SIG-M5 treated with dmso at 0.1 percent for 504 hours (cell line): ENCODE measurements at regions not wholly inside any gene's neighbourhood (a gene's known extent, or its start where the extent isn't known, plus 50 kb on each side); places are given as distances from the start of the nearest gene placed in this dataset.
"Not testable (repeated sequence)": the region's sequence is repeated elsewhere in the genome, so short reads cannot be mapped to it uniquely, and the experiment has no call there.

ENCODE experiments used
- DNase-seq: peaks from one replicate; lab custom pipeline; 2025; ENCODE audit not compliant: unreplicated experiment; lab: John Stamatoyannopoulos, UW

- no peak for DNase-seq
These were observed 51.3 kb upstream of the SUB1 start for GRCh38 chr5:32534041-32534440.

DNA sequence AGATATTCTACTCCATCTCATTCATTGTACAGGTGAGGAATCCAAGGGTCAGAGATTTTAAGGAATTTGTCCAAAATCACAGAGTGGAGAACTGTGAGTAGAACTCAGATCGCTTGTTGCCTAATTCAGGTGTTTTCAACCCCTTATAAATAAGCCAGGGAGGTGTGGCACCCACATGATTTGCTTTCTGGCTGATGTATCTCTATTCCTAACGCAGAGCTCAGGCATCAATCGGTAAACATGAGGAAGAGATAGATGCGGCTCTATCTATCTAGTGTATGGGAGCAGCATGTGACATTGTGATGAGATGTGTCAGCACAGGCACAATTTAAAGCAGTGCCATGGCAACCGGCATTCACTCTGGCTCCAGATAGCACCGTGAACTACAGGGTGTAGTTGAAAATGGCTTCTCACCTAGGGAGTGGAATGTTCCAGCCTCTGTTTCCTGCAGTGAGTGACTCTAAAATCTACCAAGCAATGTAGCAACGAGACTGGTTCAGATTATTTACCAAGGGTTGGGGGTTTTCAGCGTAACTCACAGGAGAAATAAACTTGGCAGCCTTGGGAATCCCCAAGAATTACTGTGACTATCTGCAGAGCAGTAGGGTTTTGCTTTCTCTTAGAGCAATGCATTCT, 53.4 kb upstream of the SUB1 start:
- DNase-seq, result no peak

GRCh38 chr5:32527321-32527720, 58.0 kb upstream of the SUB1 start:
- not testable (repeated sequence) for DNase-seq

DNA sequence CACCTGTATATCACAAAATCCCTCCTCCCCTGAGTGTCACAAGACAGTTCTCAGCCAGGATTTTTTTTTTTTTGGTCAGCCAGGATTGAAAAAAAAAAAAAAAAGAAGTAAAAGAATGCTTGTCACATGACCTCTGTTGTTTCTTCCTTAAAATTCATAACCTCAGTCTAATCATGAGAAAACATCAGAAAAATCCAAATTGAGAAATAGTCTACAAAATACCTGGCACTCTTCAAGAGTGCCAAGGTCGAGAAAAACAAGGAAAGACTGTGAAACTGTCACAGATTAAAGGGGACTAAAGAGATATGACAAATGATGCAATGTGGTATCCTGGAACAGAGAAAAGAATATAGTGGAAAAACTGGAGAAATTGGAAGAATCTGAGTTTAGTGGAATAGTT, 58.5 kb upstream of the SUB1 start:
- no peak for DNase-seq

- no peak for DNase-seq
These were observed 61.7 kb upstream of the SUB1 start for GRCh38 chr5:32523625-32524024.

GRCh38 chr5:32522429-32523143, 62.8 kb upstream of the SUB1 start:
- DNase-seq, result peak; percentile 91

DNA sequence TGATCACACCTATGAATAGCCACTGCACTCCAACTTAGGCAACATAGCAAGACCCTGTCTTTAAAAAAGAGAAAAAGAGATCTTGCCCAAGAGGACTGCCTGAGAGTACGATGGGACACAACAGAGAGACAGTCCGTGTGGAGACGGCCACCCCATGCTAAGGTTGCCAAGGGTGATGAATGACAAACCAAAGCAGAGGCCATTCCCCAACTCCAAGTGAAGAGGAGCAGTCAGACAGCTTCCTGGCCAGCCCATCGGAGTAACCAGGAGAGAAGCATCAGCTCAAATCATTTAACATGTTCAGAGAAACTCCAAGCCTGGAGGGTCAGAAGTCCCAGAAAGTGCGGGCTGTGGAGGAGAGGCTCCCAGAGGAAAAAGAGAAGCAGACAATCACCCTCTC, 63.9 kb upstream of the SUB1 start:
- DNase-seq, result no peak

DNA sequence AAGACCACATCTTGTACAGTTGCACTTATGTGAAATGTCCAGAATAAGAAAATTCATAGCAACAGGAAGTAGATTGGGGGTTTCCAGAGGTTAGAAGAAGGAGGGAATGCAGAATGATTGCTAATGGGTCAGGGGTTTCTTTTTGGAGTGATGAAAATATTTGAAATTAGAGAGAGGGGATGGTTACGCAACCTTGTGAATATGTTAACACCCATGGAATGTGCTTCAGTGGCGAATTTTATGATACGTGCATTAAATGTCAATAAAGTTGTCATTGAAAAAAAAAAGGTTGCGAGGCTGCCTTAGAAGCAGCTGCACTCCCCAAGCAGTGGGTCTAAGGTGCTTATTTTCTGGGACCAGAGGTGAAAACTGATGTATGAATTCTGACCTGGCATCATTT, 64.4 kb upstream of the SUB1 start:
- no peak for DNase-seq

GRCh38 chr5:32520356-32520755, 65.0 kb upstream of the SUB1 start:
- DNase-seq, result peak; percentile 32

DNA sequence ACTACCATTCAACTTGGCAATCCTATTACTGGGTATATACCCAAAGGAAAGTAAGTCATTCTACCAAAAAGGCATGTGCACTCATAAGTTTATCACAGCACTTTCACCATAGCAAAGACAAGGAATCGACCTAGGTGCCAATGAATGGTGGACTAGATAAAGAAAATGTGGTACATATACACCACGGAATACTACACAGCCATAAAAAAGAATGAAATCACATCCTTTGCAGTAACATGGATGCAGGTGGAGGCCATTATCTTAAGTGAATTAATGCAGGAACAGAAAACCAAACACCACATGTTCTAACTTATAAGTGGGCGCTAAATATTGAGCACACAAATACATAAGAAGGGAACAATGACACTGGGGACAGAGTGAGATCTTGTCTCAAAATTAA, 65.8 kb upstream of the SUB1 start:
- no peak for DNase-seq

GRCh38 chr5:32514806-32515205, 70.3 kb upstream of the ZFR start:
- no peak for DNase-seq

- DNase-seq, result no peak
These were observed 68.4 kb upstream of the ZFR start for GRCh38 chr5:32512926-32513325.

GRCh38 chr5:32511776-32512374, 67.3 kb upstream of the ZFR start:
- no peak for DNase-seq

DNA sequence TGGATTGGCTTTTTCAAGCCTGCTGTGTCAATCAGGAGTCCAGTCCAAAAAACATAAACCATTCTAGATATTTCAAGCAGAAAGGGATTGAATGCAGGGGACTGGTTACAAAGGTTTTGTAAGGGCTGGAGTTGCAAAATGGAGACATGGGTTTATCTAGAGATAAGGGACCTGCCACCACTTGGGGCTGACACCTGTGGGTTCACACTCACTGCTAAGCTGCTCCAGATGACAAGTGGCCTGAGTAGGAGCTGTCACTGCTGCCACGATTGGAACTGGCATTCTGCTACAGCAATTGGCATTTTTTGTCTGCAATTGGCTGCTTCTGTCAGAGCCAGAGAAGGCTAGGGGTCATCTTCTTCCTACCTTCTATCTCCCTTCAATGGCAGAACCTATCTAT, 66.3 kb upstream of the ZFR start:
- DNase-seq, result no peak

DNA sequence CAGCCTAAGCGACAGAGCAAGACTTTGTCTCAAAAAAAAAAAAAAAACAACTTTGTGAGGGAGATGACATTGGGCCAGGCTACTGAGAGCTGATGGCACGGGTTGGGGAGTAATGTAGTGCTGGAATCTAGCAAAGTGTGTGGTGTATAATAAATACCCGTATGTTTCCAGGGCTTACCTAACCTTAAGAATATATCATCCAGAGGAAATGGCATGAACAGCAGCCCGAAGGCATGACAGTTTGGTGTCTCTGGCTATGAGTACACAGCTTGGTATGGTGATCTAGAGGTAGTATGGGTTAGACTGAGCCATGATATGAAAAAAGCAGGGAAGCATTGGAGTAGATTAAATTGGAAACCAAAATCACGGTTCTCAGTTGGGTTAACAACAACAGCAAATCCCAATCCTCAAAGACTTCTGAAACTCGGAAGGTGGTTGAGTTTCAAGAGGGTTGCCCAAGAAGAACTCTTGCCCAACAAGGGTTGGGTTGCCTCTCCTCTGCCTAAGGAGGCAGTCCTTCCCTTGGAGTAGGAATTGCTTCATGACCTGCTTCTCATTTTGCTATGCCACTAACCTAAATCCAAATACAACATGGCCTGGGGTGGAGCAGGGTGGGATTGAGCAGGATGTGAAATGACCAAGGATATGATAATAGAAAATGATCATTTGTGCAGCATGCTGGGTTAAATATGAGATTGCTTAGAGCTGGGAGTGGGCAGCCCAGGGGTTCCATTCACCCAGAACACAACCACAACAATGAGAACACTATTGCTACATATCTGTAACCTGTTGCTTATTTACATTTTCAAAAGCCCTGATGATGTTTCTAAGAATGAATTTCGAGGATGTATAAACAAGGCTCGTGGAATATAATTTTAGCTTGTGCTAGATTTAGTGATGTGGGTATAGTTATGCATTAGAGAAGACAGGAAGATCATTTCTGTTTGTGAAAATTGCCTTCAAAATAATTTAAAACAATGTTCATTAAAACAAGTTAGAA, 64.6 kb upstream of the ZFR start:
- DNase-seq, result peak; percentile 89

DNA sequence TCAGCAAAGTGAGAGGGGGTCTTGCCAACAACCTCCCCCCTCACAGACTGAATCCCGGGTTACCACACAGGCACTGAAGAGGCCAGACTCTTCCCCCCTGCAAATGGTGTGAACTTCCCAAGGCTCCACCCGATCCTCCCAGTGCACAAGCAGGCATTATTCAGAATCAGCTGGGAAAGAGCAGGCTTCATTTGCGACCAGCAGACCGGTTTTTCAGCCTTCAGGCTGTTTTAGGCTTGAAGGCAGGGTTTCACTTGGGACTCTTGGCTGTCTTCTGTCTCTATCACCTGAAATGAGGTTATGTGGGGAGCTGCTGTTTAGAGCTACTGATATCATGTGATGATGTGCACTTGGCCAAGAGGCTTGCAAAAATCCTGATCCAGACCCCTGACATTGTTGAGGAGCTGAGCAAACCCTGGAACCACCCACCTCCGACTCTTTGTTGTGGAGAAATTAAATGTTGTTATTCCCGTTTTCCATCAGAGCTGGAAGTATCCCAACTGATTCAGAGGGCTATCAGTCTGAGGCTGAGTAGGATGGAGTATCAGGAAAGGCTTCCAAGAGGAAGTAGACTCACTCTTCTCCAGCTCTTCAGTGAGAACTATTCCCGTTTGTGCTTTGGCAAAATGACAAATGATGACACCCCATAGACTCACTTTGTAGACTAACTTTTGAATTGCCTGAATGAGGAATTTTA, 63.3 kb upstream of the ZFR start:
- DNase-seq, result no peak

- no peak for DNase-seq
These were observed 62.3 kb upstream of the ZFR start for GRCh38 chr5:32506799-32507198.

DNA sequence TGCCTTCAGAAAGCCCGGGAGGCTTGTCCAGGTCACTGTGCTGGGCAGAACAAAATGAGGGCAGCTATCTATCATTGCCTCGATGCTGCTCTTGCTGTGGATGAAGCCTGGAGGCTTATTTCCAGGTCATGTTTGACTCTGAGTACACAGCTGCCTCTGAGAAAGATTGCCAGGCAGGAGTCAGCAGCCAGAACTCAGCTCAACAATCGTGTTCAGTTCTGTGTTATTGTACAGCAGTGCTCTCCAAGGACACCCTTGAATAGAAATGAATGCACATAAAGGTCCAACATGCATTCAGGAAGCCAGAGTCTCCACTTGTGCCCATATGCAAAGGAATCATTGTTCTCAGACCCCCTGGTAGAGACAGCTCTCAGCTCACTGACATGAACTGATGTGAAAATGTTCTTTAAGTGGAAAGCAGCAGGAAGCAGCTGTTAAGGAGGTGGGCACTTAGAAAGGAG, 61.7 kb upstream of the ZFR start:
- no peak for DNase-seq

- DNase-seq, result no peak
These were observed 61.2 kb upstream of the ZFR start for GRCh38 chr5:32505756-32506155.

- peak; percentile 14 for DNase-seq
These were observed 60.6 kb upstream of the ZFR start for GRCh38 chr5:32504989-32505596.
